ENCODE measurements at regions not wholly inside any gene's neighbourhood (a gene's known extent, or its start where the extent isn't known, plus 50 kb on each side); places are given as distances from the start of the nearest gene placed in this dataset.

DNA sequence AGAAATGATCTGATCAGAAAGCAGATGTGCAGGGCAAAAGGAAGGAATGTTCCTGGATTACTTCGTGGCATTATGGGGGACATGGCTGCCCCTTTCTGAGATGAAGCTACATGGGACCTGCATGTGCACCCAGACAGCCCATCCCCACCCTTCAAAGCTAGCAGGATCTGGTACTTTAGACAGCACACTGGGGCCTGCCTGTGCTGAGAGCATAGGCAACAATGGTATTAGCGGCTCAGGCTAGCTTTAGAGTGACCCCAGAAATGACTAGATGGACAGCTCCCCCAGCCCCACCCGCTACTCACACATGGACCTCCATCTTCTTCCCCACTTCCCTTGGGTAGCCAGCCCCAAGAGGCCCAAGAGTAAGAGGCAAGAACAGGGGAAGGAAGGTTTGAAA lies 61.5 kb upstream of the NFE2L2 start:
- TF ChIP-seq, protein P1, sequence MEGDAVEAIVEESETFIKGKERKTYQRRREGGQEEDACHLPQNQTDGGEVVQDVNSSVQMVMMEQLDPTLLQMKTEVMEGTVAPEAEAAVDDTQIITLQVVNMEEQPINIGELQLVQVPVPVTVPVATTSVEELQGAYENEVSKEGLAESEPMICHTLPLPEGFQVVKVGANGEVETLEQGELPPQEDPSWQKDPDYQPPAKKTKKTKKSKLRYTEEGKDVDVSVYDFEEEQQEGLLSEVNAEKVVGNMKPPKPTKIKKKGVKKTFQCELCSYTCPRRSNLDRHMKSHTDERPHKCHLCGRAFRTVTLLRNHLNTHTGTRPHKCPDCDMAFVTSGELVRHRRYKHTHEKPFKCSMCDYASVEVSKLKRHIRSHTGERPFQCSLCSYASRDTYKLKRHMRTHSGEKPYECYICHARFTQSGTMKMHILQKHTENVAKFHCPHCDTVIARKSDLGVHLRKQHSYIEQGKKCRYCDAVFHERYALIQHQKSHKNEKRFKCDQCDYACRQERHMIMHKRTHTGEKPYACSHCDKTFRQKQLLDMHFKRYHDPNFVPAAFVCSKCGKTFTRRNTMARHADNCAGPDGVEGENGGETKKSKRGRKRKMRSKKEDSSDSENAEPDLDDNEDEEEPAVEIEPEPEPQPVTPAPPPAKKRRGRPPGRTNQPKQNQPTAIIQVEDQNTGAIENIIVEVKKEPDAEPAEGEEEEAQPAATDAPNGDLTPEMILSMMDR (IDR thresholded peaks at IDR 0.05; ENCODE audit: unreplicated experiment), result no peak
- no peak for DNase-seq (ENCODE audit: low spot score, unreplicated experiment)
- H3K9me3 Mint-ChIP-seq (ENCODE audit: low read depth), result no peaks in the 10 kb centered on the region
- H3K36me3 Mint-ChIP-seq (ENCODE audit: insufficient read depth), result peaks cover 1% of the 10 kb centered on the region
- H3K4me1 Mint-ChIP-seq (ENCODE audit: low read depth), result peaks cover 17% of the 10 kb centered on the region
- H3K27me3 Mint-ChIP-seq, result no peaks in the 10 kb centered on the region
- H3K27ac Mint-ChIP-seq, result no peak overlapping the region
- no peak overlapping the region for H3K4me3 Mint-ChIP-seq (ENCODE audit: low read depth)

DNA sequence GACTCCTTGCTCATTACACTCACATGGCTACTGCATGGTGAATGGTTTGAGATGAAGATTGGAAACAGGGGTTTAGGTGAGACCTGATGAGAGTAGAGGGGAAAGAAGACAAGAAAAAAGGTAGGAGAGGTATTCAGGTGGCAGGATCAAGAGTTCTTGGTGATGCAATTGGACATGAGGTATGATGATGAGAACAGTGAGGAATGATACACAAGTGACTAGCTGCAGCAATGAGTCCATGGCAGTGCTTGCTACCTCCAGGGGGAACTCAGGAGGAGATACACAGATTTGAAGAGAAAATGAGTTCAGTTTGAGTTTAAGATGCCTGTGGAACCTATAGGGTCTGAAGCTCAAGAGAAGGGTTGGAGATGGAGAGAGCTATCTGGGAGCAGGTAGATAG lies 62.1 kb upstream of the NFE2L2 start:
- Mint-ChIP-seq H3K36me3 (ENCODE audit: insufficient read depth) (peaks cover 1% of the 10 kb centered on the region), H3K4me1 (ENCODE audit: low read depth) (peaks cover 17% of the 10 kb centered on the region), H3K4me3 (ENCODE audit: low read depth) (no peak overlapping the region), H3K9me3 (ENCODE audit: low read depth) (no peaks in the 10 kb centered on the region), H3K27me3 (no peaks in the 10 kb centered on the region), H3K27ac (no peak overlapping the region)
- TF ChIP-seq, protein P1 (IDR thresholded peaks at IDR 0.05; ENCODE audit: unreplicated experiment), result no peak
- no peak for DNase-seq (ENCODE audit: low spot score, unreplicated experiment)

DNA sequence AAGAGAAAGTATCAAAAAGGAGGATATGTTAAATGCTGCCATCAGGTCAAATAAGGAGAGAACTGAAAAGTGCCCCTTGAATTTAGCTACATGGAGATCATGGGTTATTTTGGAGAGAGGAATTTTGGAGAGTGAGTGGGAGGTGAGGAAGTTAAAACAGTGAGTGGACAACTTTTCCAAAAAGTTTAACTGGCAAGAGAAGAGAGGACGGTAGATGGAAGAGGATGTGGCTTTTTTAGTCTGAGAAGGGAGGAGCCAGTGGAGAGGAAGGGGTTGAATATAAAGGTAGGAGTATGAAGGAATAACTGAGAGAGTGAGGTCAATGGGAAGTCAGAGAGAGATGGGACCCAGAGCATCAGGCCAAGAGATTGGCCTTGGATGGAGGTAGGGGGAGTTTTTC lies 62.5 kb upstream of the NFE2L2 start:
- Mint-ChIP-seq H3K36me3 (ENCODE audit: insufficient read depth) (peaks cover 1% of the 10 kb centered on the region), H3K27ac (no peak overlapping the region), H3K4me3 (ENCODE audit: low read depth) (no peak overlapping the region), H3K9me3 (ENCODE audit: low read depth) (no peaks in the 10 kb centered on the region), H3K27me3 (no peaks in the 10 kb centered on the region), H3K4me1 (ENCODE audit: low read depth) (peaks cover 20% of the 10 kb centered on the region)
- DNase-seq (ENCODE audit: low spot score, unreplicated experiment), result no peak
- TF ChIP-seq, protein P1 (IDR thresholded peaks at IDR 0.05; ENCODE audit: unreplicated experiment), result no peak

DNA sequence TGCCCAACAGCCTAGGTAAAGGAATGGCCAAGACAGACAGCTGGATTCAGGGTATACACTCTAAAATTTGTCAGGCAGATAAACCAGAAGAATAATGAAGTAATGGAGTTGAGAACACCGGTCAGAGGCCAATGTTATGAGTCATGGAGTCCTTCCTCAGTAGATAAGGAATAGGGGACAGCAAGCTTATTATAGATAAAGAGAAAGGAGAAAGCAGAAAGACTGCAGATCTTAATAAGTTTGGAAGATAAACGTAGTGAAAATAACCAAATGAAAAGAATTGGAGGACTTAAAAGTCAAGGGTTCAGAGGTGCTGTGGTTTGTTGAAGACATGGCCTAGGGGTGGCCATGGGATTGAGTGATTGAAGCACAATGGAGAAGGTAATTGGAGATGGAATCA lies 63.5 kb upstream of the NFE2L2 start:
- no peak for DNase-seq (ENCODE audit: low spot score, unreplicated experiment)
- H3K27ac Mint-ChIP-seq, result no peak overlapping the region
- peaks cover 16% of the 10 kb centered on the region for H3K4me1 Mint-ChIP-seq (ENCODE audit: low read depth)
- no peak overlapping the region for H3K4me3 Mint-ChIP-seq (ENCODE audit: low read depth)
- peaks cover 1% of the 10 kb centered on the region for H3K36me3 Mint-ChIP-seq (ENCODE audit: insufficient read depth)
- TF ChIP-seq, protein P1 (IDR thresholded peaks at IDR 0.05; ENCODE audit: unreplicated experiment), result no peak
- H3K27me3 Mint-ChIP-seq, result no peaks in the 10 kb centered on the region
- H3K9me3 Mint-ChIP-seq (ENCODE audit: low read depth), result no peaks in the 10 kb centered on the region

DNA sequence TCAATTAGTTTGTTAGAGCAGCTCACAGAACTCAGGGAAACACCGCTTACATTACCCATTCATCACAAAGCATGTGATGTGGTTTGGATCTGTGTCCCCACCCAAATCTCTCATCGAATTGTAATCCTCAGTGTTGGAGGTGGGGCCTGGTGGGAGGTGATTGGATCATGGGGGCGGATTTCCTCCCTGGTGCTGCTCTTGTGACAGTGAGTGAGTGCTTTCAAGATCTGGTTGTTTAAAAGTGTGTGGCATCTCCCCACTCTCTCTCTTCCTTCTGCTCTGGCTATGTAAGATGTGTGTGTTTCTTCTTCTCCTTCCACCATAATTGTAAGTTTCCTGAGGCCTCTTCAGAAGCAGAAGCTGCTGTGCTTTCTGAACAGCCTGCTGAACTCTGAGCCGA lies 63.5 kb upstream of the AGPS start:
- no peak overlapping the region for H3K4me3 Mint-ChIP-seq (ENCODE audit: low read depth)
- DNase-seq (ENCODE audit: low spot score, unreplicated experiment), result no peak
- TF ChIP-seq, protein P1 (IDR thresholded peaks at IDR 0.05; ENCODE audit: unreplicated experiment), result no peak
- no peaks in the 10 kb centered on the region for H3K27me3 Mint-ChIP-seq
- H3K4me1 Mint-ChIP-seq (ENCODE audit: low read depth), result peaks cover 7% of the 10 kb centered on the region
- no peak overlapping the region for H3K27ac Mint-ChIP-seq
- H3K9me3 Mint-ChIP-seq (ENCODE audit: low read depth), result no peaks in the 10 kb centered on the region
- peaks cover 1% of the 10 kb centered on the region for H3K36me3 Mint-ChIP-seq (ENCODE audit: insufficient read depth)

All from progenitor cell of endocrine pancreas (in vitro differentiated cells).